Skeletal muscle satellite cell (primary cell): ENCODE measurements at regions not wholly inside any gene's neighbourhood (a gene's known extent, or its start where the extent isn't known, plus 50 kb on each side); places are given as distances from the start of the nearest gene placed in this dataset.

ENCODE experiments used
- H3K27me3 ChIP-seq: 2 replicates; pipeline ENCODE4 v1.7.0; 2013; ENCODE audit warnings: low read length; ENCODE audit not compliant: control insufficient read depth, insufficient read depth
- H3K36me3 ChIP-seq: 2 replicates; pipeline ENCODE4 v1.7.0; 2013; ENCODE audit warnings: mild to moderate bottlenecking, control low read depth, low read length; ENCODE audit not compliant: insufficient read depth
- H3K4me1 ChIP-seq: 2 replicates; pipeline ENCODE4 v1.7.0; 2013; ENCODE audit warnings: low read length; ENCODE audit not compliant: control insufficient read depth, insufficient read depth
- H3K4me2 ChIP-seq: 2 replicates; pipeline ENCODE4 v1.7.0; 2013; ENCODE audit warnings: mild to moderate bottlenecking, low read length
- H3K4me3 ChIP-seq: 2 replicates; pipeline ENCODE4 v1.7.0; 2013; ENCODE audit warnings: low read length
- H3K9ac ChIP-seq: 2 replicates; pipeline ENCODE4 v1.7.0; 2013; ENCODE audit warnings: mild to moderate bottlenecking, low read depth, low read length, moderate library complexity
- H3K9me3 ChIP-seq: replicated peaks from 2 replicates; pipeline ENCODE4 v1.7.0; 2013; ENCODE audit warnings: mild to moderate bottlenecking, control low read depth, low read length

DNA sequence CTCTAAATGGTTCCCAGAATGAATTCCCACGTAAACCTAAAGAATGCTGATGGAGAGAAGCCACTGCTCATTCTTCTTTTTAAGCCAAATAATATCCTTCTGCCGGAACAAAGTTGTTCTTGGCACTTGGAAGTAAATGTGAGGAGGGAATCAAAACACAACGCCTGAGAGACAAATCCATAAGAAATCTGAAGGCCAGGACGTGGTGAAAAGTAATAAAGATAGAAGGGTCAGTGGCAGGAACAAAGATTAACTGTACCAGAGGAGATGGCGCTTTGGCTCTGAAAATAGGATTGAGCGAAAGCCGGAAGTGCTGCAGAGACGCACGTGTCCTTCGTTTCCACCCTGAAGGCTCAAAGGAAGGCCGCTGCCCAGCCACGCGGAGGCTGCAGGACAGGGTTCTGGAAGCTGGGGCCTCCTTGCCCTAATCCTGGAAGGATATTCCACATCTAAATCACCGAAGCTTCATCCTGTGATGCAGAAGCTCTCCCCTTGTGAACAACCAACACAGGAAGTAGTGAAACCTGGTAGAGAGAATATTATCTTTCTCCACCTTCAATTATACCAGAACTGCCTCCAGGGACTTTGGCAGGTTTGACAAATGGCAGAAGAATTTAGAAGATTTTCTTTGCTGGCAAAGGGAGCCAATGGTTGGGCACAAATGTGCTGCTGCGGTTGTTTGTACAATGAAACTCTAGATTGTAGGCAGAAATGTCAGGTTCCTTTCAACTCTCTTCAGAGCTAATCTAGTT lies 214.6 kb upstream of the SERP2 start:
- Histone ChIP-seq H3K9me3 (no peaks in the 10 kb centered on the region), H3K27me3 (no peaks in the 10 kb centered on the region), H3K36me3 (no peaks in the 10 kb centered on the region), H3K4me2 (peak overlapping the region; percentile 63), H3K4me3 (no peak overlapping the region), H3K9ac (peak overlapping the region; percentile 37), H3K4me1 (peaks cover 33% of the 10 kb centered on the region)

DNA sequence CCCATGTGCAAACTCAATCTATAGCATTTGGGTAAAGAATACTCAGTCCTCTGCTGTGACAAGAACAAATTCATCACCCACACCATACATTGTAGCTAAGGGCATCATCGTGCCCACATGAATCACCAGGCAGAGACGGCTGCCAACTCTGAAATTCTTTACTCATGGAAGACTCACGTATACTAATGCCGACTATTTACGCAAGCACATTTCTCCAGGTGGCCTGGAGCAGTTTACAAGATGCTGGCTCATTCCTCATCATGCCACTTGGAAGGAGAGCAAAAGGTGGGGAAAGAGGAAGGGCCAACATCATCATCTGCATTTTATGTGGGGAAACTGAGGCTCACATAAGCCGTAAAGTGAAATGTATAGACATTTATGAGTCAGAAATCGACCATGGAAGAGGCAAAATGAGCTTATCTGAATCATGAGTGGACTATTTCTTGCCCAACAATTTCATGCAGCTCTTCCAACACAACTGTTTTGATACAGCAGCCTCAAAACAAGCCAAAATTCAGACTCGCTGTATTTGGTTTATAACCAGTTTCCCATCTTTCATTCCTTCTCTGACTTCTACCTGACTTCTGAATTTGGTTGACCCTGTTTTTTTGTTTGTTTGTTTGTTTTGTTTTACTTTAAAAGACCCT lies 213.9 kb upstream of the SERP2 start:
- Histone ChIP-seq H3K36me3 (no peaks in the 10 kb centered on the region), H3K9ac (peak overlapping the region; percentile 37), H3K9me3 (no peaks in the 10 kb centered on the region), H3K4me1 (peaks cover 33% of the 10 kb centered on the region), H3K4me2 (peak overlapping the region; percentile 63), H3K4me3 (peak overlapping the region; percentile 21), H3K27me3 (no peaks in the 10 kb centered on the region)

DNA sequence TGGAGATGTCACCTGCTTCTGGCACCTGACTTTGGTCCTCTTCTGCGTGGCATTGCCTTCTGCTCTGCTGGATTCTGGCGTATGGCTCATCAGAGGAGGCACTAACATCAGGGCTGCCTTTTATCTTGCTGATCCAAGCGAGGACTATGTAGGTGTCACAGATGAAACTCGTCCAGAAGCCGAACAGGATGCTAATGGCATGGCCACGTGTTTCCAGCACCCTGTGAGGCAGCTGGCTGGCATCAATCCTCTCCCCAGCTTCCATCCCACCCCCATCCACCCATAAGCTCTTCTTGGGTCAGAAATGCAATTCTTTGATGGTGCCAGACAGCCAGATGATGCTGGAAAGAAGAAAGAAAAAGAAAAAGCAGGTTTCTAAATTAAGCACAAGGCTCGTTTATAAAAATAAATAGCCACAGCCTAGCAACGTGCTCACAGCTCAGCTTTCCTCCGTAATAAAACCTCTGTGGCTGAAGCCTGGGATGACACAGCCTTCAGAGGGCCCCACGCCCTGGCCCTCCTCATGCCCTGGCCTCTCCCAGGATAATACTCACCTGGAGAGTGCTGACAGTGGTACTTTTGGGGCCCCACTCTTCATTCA lies 212.9 kb upstream of the SERP2 start:
- Histone ChIP-seq H3K9me3 (no peaks in the 10 kb centered on the region), H3K4me3 (no peak overlapping the region), H3K4me2 (no peak overlapping the region), H3K4me1 (peaks cover 33% of the 10 kb centered on the region), H3K36me3 (no peaks in the 10 kb centered on the region), H3K9ac (peak overlapping the region; percentile 25), H3K27me3 (peaks cover 4% of the 10 kb centered on the region)

DNA sequence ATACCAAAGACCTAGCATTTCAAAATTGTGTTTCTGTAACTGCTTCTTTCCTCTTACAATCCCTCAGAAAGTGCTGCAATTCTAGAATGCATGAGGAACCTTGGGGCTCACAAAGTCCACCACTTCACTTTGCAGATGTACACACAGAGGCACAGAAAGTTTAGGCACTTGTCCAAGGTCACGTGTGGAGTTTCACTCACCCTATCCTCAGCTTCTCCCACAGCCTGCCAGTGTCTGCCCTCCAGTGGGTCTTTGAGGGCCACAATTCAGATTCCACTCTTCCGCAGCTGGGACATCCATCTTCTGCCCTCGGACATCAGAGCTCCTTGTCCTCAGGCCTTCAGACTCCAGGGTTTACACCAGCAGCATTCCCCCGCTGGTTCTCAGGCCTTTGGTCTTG lies 210.5 kb upstream of the SERP2 start:
- no peak overlapping the region for H3K9ac ChIP-seq
- H3K4me3 ChIP-seq, result no peak overlapping the region
- H3K36me3 ChIP-seq, result no peaks in the 10 kb centered on the region
- peaks cover 13% of the 10 kb centered on the region for H3K27me3 ChIP-seq
- no peak overlapping the region for H3K4me2 ChIP-seq
- peaks cover 26% of the 10 kb centered on the region for H3K4me1 ChIP-seq
- no peaks in the 10 kb centered on the region for H3K9me3 ChIP-seq

DNA sequence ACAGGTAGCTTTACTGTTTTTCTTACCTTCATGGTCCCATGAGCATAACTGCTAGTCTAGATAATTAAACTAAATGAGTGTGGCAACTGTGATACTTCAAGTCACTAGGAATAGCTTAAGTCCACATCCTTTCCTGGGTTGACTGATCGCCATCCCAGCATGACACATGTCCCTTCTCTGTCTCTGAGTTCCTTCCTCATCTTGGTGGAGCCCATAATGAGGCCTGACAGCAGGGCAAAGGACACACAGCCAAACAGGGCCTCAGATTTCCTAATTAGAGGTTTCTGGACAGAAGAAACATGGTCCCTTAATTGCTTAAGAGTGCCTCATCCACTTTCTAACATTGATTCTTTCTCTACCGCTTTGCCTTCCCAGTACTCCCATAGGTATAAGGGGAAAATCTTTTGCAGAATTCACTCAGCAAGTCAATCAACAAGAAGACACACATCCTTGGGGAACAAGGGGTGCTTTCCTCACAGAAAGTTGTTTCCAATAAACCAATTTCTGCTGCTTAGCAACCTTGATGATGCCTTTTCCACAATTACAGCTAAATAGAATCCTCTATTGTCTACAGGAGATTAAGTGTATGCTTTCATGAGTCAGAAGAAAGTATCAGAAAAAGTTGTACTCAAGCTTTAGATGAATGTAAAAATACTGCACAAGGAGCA lies 208.3 kb upstream of the SERP2 start:
- Histone ChIP-seq H3K9me3 (no peaks in the 10 kb centered on the region), H3K4me2 (no peak overlapping the region), H3K4me1 (peaks cover 4% of the 10 kb centered on the region), H3K9ac (no peak overlapping the region), H3K36me3 (no peaks in the 10 kb centered on the region), H3K4me3 (no peak overlapping the region), H3K27me3 (peaks cover 13% of the 10 kb centered on the region)

DNA sequence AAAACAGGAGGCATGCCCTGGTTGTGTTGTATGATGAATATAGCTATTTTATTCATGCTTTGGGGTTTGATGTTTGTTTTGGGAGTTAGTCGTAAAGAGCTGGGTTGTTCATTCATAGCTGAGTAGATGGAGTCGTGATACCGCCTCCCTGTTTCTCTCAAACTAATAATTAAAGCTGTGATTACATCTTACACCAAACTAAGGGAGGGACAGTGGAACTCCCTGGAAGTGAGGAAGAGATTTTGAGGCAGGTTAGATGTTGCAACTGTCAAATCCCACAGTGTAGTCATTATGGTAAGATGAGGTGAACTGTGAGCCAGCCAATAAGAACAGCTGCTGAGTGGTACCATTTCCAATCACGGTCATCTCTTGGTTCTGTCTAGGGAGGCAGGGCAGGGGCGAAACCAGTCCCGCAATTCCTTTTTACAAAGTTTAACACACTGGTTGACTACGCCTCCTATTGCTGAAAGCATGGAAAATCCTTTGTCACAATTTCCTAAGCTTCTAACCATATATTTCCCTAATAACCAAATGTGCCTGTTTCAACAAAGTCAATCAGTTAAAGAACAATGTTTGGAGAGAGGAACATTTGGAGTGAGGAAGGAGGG lies 207.6 kb upstream of the SERP2 start:
- no peaks in the 10 kb centered on the region for H3K9me3 ChIP-seq
- H3K9ac ChIP-seq, result no peak overlapping the region
- H3K4me1 ChIP-seq, result no peaks in the 10 kb centered on the region
- no peaks in the 10 kb centered on the region for H3K36me3 ChIP-seq
- no peak overlapping the region for H3K4me3 ChIP-seq
- H3K4me2 ChIP-seq, result no peak overlapping the region
- H3K27me3 ChIP-seq, result peaks cover 13% of the 10 kb centered on the region

DNA sequence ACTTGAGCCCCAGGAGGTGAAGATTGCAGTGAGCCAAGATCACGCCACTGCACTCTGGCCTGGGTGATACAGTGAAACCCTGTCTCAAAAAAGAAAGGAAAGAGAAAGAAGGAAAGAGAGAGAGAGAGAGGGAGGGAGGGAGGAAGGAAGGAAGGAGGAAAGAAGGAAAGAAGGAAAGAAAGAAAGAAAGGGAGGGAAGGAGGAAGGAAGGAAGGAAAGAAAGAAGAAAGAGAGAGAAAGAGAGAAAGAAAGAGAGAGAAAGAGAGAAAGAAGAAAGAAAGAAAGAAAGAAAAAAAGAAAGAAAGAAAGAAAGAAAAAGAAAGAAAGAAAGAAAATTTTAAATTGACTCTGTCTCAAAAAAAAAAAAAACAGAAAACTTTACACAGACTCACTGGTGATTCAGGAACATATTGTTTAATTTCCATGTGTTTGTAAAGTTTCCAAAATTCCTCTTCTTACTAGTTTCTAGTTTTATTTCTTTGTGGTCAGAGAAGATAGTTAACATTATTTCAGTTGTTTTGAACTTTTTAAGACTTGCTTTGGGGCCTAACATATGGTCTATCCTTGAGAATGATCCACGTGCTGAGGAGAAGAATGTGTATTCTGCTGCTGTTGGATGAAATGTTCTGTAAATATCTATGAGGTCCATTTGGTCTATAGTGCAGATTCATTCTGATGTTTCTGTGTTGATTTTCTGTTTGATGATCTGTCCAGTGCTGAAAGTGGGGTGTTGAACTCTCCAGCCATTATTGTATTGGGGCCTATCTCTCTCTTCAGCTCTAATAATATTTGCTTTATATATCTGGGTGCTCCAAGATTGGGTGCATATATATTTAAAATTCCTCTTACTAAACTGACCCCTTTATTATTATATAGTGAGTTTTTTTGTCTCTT lies 204.4 kb upstream of the SERP2 start:
- H3K36me3 ChIP-seq, result no peaks in the 10 kb centered on the region
- H3K4me1 ChIP-seq, result no peaks in the 10 kb centered on the region
- H3K9me3 ChIP-seq, result no peaks in the 10 kb centered on the region
- H3K27me3 ChIP-seq, result peaks cover 13% of the 10 kb centered on the region
- no peak overlapping the region for H3K4me3 ChIP-seq
- H3K4me2 ChIP-seq, result no peak overlapping the region
- no peak overlapping the region for H3K9ac ChIP-seq

DNA sequence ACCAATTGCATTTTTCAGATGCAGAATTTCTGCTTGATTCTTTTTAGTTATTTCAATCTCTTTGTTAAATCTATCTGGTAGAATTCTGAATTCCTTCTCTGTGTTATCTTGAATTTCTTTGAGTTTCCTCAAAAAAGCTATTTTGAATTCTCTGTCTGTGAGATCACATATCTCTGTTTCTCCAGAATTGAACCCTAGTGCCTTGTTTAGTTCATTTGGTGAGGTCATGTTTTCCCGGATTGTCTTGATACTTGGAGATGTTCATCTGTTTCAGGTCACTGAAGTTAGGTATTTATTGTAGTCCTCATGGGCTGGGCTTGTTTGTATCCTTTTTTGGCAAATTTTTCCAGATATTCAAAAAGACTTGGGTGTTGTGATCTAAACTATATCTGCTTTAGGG lies 202.9 kb upstream of the SERP2 start:
- Histone ChIP-seq H3K9me3 (no peaks in the 10 kb centered on the region), H3K4me1 (peaks cover 10% of the 10 kb centered on the region), H3K27me3 (peaks cover 9% of the 10 kb centered on the region), H3K36me3 (no peaks in the 10 kb centered on the region), H3K4me3 (no peak overlapping the region), H3K4me2 (no peak overlapping the region), H3K9ac (no peak overlapping the region)

DNA sequence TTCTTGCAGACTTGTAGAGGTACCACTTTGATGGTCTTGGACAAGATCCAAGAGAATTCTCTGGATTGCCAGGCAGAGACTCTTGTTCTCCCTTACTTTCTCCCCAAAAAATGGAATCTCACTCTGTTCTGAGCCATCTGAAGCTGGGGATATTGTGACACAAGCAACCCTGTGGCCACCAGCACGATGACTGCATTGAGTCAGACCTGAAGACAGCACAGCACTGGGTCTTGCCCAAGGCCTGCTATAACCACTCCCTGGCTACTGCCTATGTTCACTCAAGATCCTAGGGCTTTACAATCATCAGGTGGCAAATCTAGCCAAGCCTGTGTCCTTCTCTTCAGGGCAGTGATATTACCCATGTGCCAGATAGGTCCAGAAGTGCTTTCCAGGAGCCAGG lies 202.5 kb upstream of the SERP2 start:
- Histone ChIP-seq H3K27me3 (peaks cover 9% of the 10 kb centered on the region), H3K9me3 (no peaks in the 10 kb centered on the region), H3K4me1 (peaks cover 10% of the 10 kb centered on the region), H3K36me3 (no peaks in the 10 kb centered on the region), H3K9ac (no peak overlapping the region), H3K4me3 (no peak overlapping the region), H3K4me2 (no peak overlapping the region)

DNA sequence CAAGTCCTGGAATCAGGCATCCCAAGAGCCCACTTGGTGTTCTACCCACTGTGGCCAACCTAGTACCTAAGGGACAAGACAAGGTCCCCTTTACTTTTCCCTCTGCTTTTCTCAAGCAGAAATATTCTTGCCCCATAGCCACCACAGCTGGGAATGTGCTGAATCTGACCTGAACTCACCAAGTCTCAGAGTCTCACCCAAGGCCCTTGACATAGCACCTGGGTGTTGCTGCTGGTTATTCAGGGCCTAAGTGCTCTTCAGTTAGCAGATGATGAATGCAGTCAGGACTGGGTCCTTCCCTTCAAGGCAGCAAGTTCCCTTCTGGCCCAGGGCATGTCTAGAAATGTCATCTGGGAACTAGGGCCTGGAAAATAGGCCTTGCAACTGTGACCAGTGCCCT lies 201.8 kb upstream of the SERP2 start:
- Histone ChIP-seq H3K4me2 (no peak overlapping the region), H3K9me3 (no peaks in the 10 kb centered on the region), H3K27me3 (peaks cover 4% of the 10 kb centered on the region), H3K4me3 (no peak overlapping the region), H3K9ac (no peak overlapping the region), H3K36me3 (no peaks in the 10 kb centered on the region), H3K4me1 (peaks cover 10% of the 10 kb centered on the region)
